HFFc6 (cell line): ENCODE measurements at regions not wholly inside any gene's neighbourhood (a gene's known extent, or its start where the extent isn't known, plus 50 kb on each side); places are given as distances from the start of the nearest gene placed in this dataset.

Source experiments
- DNase-seq: peaks from one replicate; pipeline ENCODE4 v3.0.0-alpha.2; 2018
- H3K27ac Mint-ChIP-seq: 2 replicates; pipeline ENCODE4 v1.8.0; 2020; ENCODE audit warnings: mild to moderate bottlenecking, mixed read lengths
- H3K27me3 Mint-ChIP-seq: 2 replicates; pipeline ENCODE4 v1.8.0; 2021; ENCODE audit warnings: mild to moderate bottlenecking, moderate library complexity, mixed read lengths; ENCODE audit not compliant: insufficient read depth
- H3K36me3 Mint-ChIP-seq: 2 replicates; pipeline ENCODE4 v1.8.0; 2021; ENCODE audit warnings: low read depth, mixed read lengths
- H3K4me1 Mint-ChIP-seq: 2 replicates; pipeline ENCODE4 v1.8.0; 2020; ENCODE audit warnings: low read depth, mixed read lengths
- H3K4me3 Mint-ChIP-seq: 2 replicates; pipeline ENCODE4 v1.8.0; 2020; ENCODE audit warnings: mild to moderate bottlenecking, moderate library complexity, mixed read lengths
- H3K9me3 Mint-ChIP-seq: 2 replicates; pipeline ENCODE4 v1.8.0; 2020; ENCODE audit warnings: mild to moderate bottlenecking, mixed read lengths
- TF ChIP-seq, protein P1 (sequence below): fragments of 200-600 bp; sonication (generic); IDR thresholded peaks from 2 replicates; pipeline ENCODE4 v1.5.0; 2021; ENCODE audit warnings: antibody characterized with exemption, mild to moderate bottlenecking

DNA sequence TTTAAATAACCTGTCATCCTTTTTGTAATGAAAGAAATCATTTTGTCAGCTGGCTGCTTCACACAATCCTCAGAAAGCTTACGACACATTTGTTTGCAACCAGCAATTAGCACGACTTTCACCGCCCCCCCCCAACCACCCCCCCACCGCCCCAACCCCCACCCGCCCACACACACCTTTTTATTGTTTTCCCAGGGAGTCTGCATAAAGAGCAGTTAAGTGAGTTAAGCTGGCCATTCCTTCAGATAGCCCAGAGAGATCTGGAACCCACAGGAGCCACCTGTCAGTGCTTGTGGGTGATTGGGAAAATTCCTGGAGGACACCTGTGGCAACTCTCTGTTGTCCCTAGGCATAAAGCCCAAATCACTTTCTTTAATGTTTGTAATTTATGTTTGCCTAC lies 175.7 kb upstream of the FMR1 start:
- no peak for DNase-seq
- TF ChIP-seq, protein P1, sequence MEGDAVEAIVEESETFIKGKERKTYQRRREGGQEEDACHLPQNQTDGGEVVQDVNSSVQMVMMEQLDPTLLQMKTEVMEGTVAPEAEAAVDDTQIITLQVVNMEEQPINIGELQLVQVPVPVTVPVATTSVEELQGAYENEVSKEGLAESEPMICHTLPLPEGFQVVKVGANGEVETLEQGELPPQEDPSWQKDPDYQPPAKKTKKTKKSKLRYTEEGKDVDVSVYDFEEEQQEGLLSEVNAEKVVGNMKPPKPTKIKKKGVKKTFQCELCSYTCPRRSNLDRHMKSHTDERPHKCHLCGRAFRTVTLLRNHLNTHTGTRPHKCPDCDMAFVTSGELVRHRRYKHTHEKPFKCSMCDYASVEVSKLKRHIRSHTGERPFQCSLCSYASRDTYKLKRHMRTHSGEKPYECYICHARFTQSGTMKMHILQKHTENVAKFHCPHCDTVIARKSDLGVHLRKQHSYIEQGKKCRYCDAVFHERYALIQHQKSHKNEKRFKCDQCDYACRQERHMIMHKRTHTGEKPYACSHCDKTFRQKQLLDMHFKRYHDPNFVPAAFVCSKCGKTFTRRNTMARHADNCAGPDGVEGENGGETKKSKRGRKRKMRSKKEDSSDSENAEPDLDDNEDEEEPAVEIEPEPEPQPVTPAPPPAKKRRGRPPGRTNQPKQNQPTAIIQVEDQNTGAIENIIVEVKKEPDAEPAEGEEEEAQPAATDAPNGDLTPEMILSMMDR = no peak
- Mint-ChIP-seq H3K4me1 (no peaks in the 10 kb centered on the region), H3K36me3 (no peaks in the 10 kb centered on the region), H3K4me3 (no peak overlapping the region), H3K27ac (no peak overlapping the region), H3K27me3 (no peaks in the 10 kb centered on the region), H3K9me3 (peaks cover 15% of the 10 kb centered on the region; the same call in 1 of the 2 replicates)

DNA sequence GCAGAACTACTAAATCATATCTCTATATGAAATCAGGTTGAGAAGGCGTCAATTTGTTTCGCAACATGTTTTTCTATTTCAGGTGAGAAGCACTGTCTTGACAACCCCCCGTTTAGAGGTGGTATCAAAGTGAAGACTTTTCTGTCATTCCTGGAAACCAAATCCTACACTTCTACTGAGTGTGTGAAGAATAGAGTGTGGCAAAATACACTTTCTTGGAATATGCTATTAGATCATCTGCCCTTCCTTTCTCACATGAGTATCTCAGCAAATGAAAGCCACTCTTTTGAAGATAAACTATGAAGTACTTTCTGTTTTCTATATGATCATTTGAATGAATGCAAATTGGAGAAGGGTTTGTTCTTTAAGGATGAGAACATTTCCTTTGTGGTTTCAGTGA lies 174.0 kb upstream of the FMR1 start:
- H3K27ac Mint-ChIP-seq = no peak overlapping the region
- no peaks in the 10 kb centered on the region for H3K4me1 Mint-ChIP-seq
- DNase-seq = no peak
- no peak overlapping the region for H3K4me3 Mint-ChIP-seq
- H3K9me3 Mint-ChIP-seq = peaks cover 12% of the 10 kb centered on the region; the same call in 1 of the 2 replicates
- no peaks in the 10 kb centered on the region for H3K27me3 Mint-ChIP-seq
- H3K36me3 Mint-ChIP-seq = no peaks in the 10 kb centered on the region
- TF ChIP-seq, protein P1 = no peak

DNA sequence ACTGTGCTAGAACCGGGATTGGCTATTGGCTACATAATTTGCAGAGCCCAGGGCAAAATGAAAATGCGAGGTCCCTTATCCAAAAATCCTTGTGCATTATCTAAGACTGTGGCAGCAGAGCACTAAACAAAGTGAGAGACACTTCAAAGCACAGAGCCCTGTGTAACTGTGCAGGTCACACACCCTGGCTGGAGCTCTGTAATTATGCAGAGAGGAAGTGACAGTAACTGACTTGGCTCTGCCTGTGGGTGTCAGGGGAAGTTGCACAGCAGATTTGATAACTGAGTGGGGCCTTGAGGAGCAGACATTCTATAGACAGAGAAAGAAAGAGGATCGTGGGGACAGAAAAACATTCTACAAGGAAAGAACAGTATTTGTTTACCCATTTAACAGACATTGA lies 173.5 kb upstream of the FMR1 start:
- H3K27ac Mint-ChIP-seq = no peak overlapping the region
- H3K36me3 Mint-ChIP-seq = no peaks in the 10 kb centered on the region
- H3K4me3 Mint-ChIP-seq = no peak overlapping the region
- H3K4me1 Mint-ChIP-seq = no peaks in the 10 kb centered on the region
- no peak for DNase-seq
- H3K27me3 Mint-ChIP-seq = no peaks in the 10 kb centered on the region
- peaks cover 12% of the 10 kb centered on the region; the same call in 1 of the 2 replicates for H3K9me3 Mint-ChIP-seq
- TF ChIP-seq, protein P1 = no peak

DNA sequence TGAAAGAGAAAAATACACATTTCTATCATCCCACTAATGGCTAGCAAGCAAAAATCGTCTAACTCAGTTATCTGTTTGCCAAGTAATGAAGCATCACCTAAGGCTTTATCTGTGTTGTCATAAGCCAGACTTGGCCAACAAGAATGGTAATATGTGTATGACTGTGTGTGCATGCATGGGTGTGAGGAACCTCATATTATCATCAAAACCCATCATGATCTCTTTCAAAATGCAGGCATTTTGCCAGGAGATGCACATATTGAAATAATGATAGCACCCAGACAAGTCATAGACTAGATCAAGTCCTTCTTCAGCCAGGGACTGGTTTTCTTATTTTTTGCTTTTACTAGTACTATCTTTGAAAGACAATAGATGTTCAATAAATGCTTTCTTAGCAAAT lies 172.5 kb upstream of the FMR1 start:
- Mint-ChIP-seq H3K4me3 (no peak overlapping the region), H3K27me3 (no peaks in the 10 kb centered on the region), H3K36me3 (no peaks in the 10 kb centered on the region), H3K4me1 (no peaks in the 10 kb centered on the region), H3K9me3 (peaks cover 12% of the 10 kb centered on the region; the same call in 1 of the 2 replicates), H3K27ac (no peak overlapping the region)
- DNase-seq = no peak
- TF ChIP-seq, protein P1 = no peak

DNA sequence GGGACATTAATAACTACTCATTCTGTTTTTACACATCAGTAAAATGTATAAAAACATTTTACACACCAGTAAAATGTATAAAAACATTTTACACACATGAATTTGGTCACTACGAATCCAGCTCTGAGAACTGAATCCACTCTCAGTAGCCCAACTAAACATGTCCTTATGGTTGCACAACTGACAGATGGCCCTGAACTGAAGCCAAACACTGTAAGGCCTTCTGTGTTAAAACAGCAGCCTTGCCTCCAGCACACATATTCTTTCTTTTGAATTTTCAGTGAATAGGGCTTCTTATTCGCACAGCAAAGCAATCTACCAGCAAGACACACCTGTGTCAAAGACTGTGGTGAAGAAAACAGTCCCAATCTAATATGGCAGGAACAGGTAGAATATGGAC lies 169.9 kb upstream of the FMR1 start:
- Mint-ChIP-seq H3K4me1 (no peaks in the 10 kb centered on the region), H3K36me3 (no peaks in the 10 kb centered on the region), H3K4me3 (no peak overlapping the region), H3K27ac (no peak overlapping the region), H3K9me3 (peaks cover 12% of the 10 kb centered on the region; the same call in 1 of the 2 replicates), H3K27me3 (no peaks in the 10 kb centered on the region; the same call in 1 of the 2 replicates)
- DNase-seq = no peak
- TF ChIP-seq, protein P1 = no peak

DNA sequence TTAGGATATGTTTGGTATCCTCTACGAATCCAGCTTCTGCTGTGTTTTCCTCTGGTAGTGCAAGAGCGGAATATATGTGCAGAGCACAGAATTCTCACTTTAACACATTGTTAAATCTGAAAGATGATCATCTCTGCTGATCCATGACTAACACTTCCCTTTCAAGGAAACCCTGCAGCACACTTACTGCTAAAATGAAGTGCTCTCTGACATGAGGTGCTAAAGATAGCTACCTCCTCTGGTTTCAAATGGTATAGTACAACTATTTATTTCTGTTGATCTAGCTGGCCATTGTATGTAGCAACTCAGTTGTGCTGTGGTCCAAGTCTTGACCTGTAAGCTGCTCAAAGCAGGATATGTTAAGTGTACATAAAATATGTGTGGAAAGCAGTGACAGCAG lies 162.4 kb upstream of the FMR1 start:
- Mint-ChIP-seq H3K27ac (no peak overlapping the region), H3K4me1 (no peaks in the 10 kb centered on the region), H3K9me3 (peaks cover 8% of the 10 kb centered on the region), H3K36me3 (no peaks in the 10 kb centered on the region), H3K27me3 (no peaks in the 10 kb centered on the region; the same call in 1 of the 2 replicates), H3K4me3 (no peak overlapping the region)
- no peak for DNase-seq
- TF ChIP-seq, protein P1 = no peak
